ENCODE measurements at regions not wholly inside any gene's neighbourhood (a gene's known extent, or its start where the extent isn't known, plus 50 kb on each side); places are given as distances from the start of the nearest gene placed in this dataset.

DNA sequence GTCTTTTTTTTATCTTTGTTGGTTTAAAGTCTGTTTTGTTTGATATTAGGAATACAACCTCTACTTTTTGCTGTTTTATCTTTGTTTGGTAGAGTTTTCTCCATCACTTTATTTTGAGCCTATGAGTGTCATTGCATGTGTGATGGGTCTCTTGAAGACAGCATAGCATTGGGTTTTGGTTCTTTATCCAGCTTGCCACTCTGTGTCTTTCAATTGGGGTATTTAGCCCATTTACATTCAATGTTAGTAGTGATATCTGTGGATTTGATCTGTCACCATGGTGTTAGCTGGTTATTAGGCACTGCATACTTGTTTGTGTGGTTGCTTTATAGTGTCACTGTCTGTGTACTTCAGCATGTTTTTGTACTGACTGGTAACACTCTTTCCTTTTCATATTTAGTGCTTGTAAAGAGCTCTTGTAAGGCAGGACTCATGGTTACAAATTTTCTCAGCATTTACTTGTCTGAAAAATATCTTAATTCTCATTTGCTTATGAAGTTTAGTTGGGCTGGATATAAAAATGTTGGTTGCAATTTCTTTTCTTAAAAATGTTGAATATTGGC is 845.5 kb downstream of the TLE4 start:
- no peak overlapping the region for H3K27ac ChIP-seq (replicated peaks; ENCODE audit: low read length)
- H3K36me3 ChIP-seq (replicated peaks in 1 of 2; ENCODE audit: control insufficient read depth in 2 of 2, insufficient read depth in 2 of 2, low read length in 2 of 2) = no peaks in the 10 kb centered on the region
- no peaks in the 10 kb centered on the region for H3K4me1 ChIP-seq (ENCODE audit: control insufficient read depth in 2 of 2, insufficient read depth in 1 of 2, low read depth in 1 of 2, low read length in 2 of 2)
- no peak overlapping the region for H4K8ac ChIP-seq (ENCODE audit: low read depth, low read length)
- H2AFZ ChIP-seq (ENCODE audit: low read length) = no peak overlapping the region
- no peak overlapping the region for H3K23ac ChIP-seq (ENCODE audit: low read depth, low read length, poor library complexity)
- no peak overlapping the region for H3K4me2 ChIP-seq (ENCODE audit: insufficient read depth, low read length, poor library complexity, severe bottlenecking)
- DNase-seq (ENCODE audit: low spot score) = no peak
- H3K9me3 ChIP-seq (replicated peaks in 1 of 2; ENCODE audit: control insufficient read depth in 2 of 2, insufficient read depth in 1 of 2, low read depth in 1 of 2, low read length in 2 of 2) = peaks cover 5 to 15% of the 10 kb centered on the region in 2 donors
- H4K91ac ChIP-seq (ENCODE audit: low read depth, low read length, poor library complexity) = no peak overlapping the region
- no peak overlapping the region for H3K4me3 ChIP-seq (ENCODE audit: low read length in 2 of 2)
- H2BK5ac ChIP-seq (ENCODE audit: low read length) = no peak overlapping the region
- no peak overlapping the region for H2BK12ac ChIP-seq (ENCODE audit: low read length)
- H3K27me3 ChIP-seq (ENCODE audit: control insufficient read depth in 3 of 3, insufficient read depth in 3 of 3, low read depth in 1 of 3, low read length in 3 of 3) = peaks cover 0 to 9% (median 0%) of the 10 kb centered on the region in 3 experiments
- no peak overlapping the region for H3K14ac ChIP-seq (ENCODE audit: low read length)
- no peak overlapping the region for H2AK5ac ChIP-seq (ENCODE audit: low read depth, low read length)
- H2BK120ac ChIP-seq (ENCODE audit: low read depth, low read length) = no peak overlapping the region
- no peak overlapping the region for H3K18ac ChIP-seq (ENCODE audit: low read length)
- H2BK15ac ChIP-seq (ENCODE audit: low read length) = no peak overlapping the region
- no peaks in the 10 kb centered on the region for H3K79me1 ChIP-seq (ENCODE audit: low read depth, low read length)
- H3K4ac ChIP-seq (ENCODE audit: low read length) = no peak overlapping the region
- H3K9ac ChIP-seq (ENCODE audit: low read depth, low read length, poor library complexity) = no peak overlapping the region

DNA sequence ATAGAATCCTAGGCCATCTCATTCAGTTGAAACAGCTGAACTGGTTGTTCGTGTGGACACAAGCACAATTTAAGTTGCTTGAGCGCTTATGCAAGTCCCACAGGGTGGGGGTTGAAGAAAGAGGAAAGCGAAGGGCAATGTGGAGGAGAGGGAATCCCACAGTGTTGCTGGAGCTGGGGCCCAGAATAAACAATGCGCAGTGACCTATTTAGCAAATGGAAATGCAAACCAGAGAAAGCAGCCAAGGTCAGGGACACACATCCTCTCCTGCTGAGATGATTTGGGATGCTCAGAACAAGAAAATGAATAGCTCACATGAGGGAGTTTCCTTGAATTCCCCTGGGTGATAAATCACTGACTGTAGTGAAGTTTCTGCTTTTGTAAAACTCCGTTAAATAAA is 838.3 kb downstream of the TLE4 start:
- DNase-seq (ENCODE audit: low spot score) = no peak
- Histone ChIP-seq H2BK120ac (ENCODE audit: low read depth, low read length) (no peak overlapping the region), H3K79me1 (ENCODE audit: low read depth, low read length) (no peaks in the 10 kb centered on the region), H4K91ac (ENCODE audit: low read depth, low read length, poor library complexity) (no peak overlapping the region), H3K14ac (ENCODE audit: low read length) (no peak overlapping the region), H3K27ac (replicated peaks; ENCODE audit: low read length) (no peak overlapping the region), H3K4me3 (ENCODE audit: low read length in 2 of 2) (no peak overlapping the region), H2BK5ac (ENCODE audit: low read length) (no peak overlapping the region), H3K4ac (ENCODE audit: low read length) (no peak overlapping the region), H2AFZ (ENCODE audit: low read length) (no peak overlapping the region), H3K4me1 (ENCODE audit: control insufficient read depth in 2 of 2, insufficient read depth in 1 of 2, low read depth in 1 of 2, low read length in 2 of 2) (peaks cover 3 to 31% of the 10 kb centered on the region in 2 donors), H3K9me3 (replicated peaks in 1 of 2; ENCODE audit: control insufficient read depth in 2 of 2, insufficient read depth in 1 of 2, low read depth in 1 of 2, low read length in 2 of 2) (peaks cover 0 to 16% of the 10 kb centered on the region in 2 donors), H3K36me3 (replicated peaks in 1 of 2; ENCODE audit: control insufficient read depth in 2 of 2, insufficient read depth in 2 of 2, low read length in 2 of 2) (no peaks in the 10 kb centered on the region), H3K4me2 (ENCODE audit: insufficient read depth, low read length, poor library complexity, severe bottlenecking) (no peak overlapping the region), H3K23ac (ENCODE audit: low read depth, low read length, poor library complexity) (no peak overlapping the region), H4K8ac (ENCODE audit: low read depth, low read length) (no peak overlapping the region), H2BK15ac (ENCODE audit: low read length) (no peak overlapping the region), H3K18ac (ENCODE audit: low read length) (no peak overlapping the region), H2BK12ac (ENCODE audit: low read length) (no peak overlapping the region), H2AK5ac (ENCODE audit: low read depth, low read length) (no peak overlapping the region), H3K27me3 (ENCODE audit: control insufficient read depth in 3 of 3, insufficient read depth in 3 of 3, low read depth in 1 of 3, low read length in 3 of 3) (peaks cover 0 to 12% (median 0%) of the 10 kb centered on the region in 3 experiments), H3K9ac (ENCODE audit: low read depth, low read length, poor library complexity) (no peak overlapping the region)
- no CpG with 5 or more reads among the region's 5 CpGs for WGBS, 2 donors (ENCODE audit: extremely low coverage in 2 of 2, insufficient read length in 2 of 2, insufficient replicate concordance in 1 of 2)

DNA sequence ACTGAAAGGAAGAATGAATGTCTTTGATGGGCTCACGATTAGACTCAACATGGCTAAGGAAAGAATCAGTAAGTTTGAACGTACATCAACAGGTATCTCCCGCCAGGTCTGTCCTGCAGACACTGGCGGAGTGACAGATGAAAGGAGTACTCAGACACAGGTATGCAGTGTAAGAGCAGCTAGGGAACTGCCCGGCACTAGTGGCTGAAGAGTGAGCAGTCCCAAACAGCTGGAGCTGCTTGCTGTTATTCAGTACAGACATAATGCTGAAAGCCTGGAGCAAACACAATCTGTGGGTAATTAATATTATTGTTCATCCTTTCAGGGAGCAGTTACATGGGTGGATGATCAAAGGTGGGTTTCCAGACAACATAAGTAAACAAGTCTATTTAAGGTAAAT is 835.5 kb downstream of the TLE4 start:
- DNase-seq (ENCODE audit: low spot score) = no peak
- WGBS, 2 donors (ENCODE audit: extremely low coverage in 2 of 2, insufficient read length in 2 of 2, insufficient replicate concordance in 1 of 2) = no CpG with 5 or more reads among the region's 5 CpGs
- no peak overlapping the region for H4K91ac ChIP-seq (ENCODE audit: low read depth, low read length, poor library complexity)
- no peak overlapping the region for H4K8ac ChIP-seq (ENCODE audit: low read depth, low read length)
- no peak overlapping the region for H3K4ac ChIP-seq (ENCODE audit: low read length)
- H2BK120ac ChIP-seq (ENCODE audit: low read depth, low read length) = no peak overlapping the region
- H3K23ac ChIP-seq (ENCODE audit: low read depth, low read length, poor library complexity) = no peak overlapping the region
- H3K27me3 ChIP-seq (ENCODE audit: control insufficient read depth in 3 of 3, insufficient read depth in 3 of 3, low read depth in 1 of 3, low read length in 3 of 3) = peaks cover 0 to 7% (median 0%) of the 10 kb centered on the region in 3 experiments
- H2AK5ac ChIP-seq (ENCODE audit: low read depth, low read length) = no peak overlapping the region
- peaks cover 3 to 31% of the 10 kb centered on the region in 2 donors for H3K4me1 ChIP-seq (ENCODE audit: control insufficient read depth in 2 of 2, insufficient read depth in 1 of 2, low read depth in 1 of 2, low read length in 2 of 2)
- H3K9ac ChIP-seq (ENCODE audit: low read depth, low read length, poor library complexity) = no peak overlapping the region
- no peak overlapping the region for H2BK5ac ChIP-seq (ENCODE audit: low read length)
- H3K27ac ChIP-seq (replicated peaks; ENCODE audit: low read length) = no peak overlapping the region
- no peak overlapping the region for H3K18ac ChIP-seq (ENCODE audit: low read length)
- no peak overlapping the region for H2AFZ ChIP-seq (ENCODE audit: low read length)
- H3K79me1 ChIP-seq (ENCODE audit: low read depth, low read length) = no peaks in the 10 kb centered on the region
- no peaks in the 10 kb centered on the region for H3K36me3 ChIP-seq (replicated peaks in 1 of 2; ENCODE audit: control insufficient read depth in 2 of 2, insufficient read depth in 2 of 2, low read length in 2 of 2)
- H3K4me2 ChIP-seq (ENCODE audit: insufficient read depth, low read length, poor library complexity, severe bottlenecking) = no peak overlapping the region
- peaks cover 0 to 16% of the 10 kb centered on the region in 2 donors for H3K9me3 ChIP-seq (replicated peaks in 1 of 2; ENCODE audit: control insufficient read depth in 2 of 2, insufficient read depth in 1 of 2, low read depth in 1 of 2, low read length in 2 of 2)
- no peak overlapping the region for H2BK12ac ChIP-seq (ENCODE audit: low read length)
- H2BK15ac ChIP-seq (ENCODE audit: low read length) = no peak overlapping the region
- no peak overlapping the region for H3K14ac ChIP-seq (ENCODE audit: low read length)
- H3K4me3 ChIP-seq (ENCODE audit: low read length in 2 of 2) = no peak overlapping the region

DNA sequence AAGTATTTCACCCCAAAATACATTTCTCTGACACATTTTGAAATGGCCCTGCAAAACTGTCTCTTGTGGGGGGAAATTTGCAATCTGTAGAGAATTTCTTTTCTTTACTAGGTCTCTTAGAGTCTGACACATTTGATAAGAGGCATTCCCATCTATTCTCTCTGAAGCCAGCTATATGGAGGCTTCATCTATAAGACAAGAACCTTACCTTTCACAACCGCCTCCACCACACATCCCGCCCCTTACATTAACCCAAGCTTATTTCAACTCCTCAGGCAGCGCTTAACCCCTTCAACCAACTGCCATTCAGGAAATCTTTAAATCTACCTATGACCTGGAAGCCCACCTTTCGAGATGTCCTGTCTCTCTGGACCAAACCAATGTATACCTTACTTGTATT is 829.5 kb downstream of the TLE4 start:
- Histone ChIP-seq H3K4me2 (ENCODE audit: insufficient read depth, low read length, poor library complexity, severe bottlenecking) (no peak overlapping the region), H3K27ac (replicated peaks; ENCODE audit: low read length) (no peak overlapping the region), H3K36me3 (replicated peaks in 1 of 2; ENCODE audit: control insufficient read depth in 2 of 2, insufficient read depth in 2 of 2, low read length in 2 of 2) (no peaks in the 10 kb centered on the region), H3K4ac (ENCODE audit: low read length) (no peak overlapping the region), H2BK5ac (ENCODE audit: low read length) (no peak overlapping the region), H3K79me1 (ENCODE audit: low read depth, low read length) (no peaks in the 10 kb centered on the region), H2BK12ac (ENCODE audit: low read length) (no peak overlapping the region), H2BK15ac (ENCODE audit: low read length) (no peak overlapping the region), H2BK120ac (ENCODE audit: low read depth, low read length) (no peak overlapping the region), H3K18ac (ENCODE audit: low read length) (no peak overlapping the region), H3K27me3 (ENCODE audit: control insufficient read depth in 3 of 3, insufficient read depth in 3 of 3, low read depth in 1 of 3, low read length in 3 of 3) (peaks cover 0 to 4% (median 0%) of the 10 kb centered on the region in 3 experiments), H3K9ac (ENCODE audit: low read depth, low read length, poor library complexity) (no peak overlapping the region), H4K91ac (ENCODE audit: low read depth, low read length, poor library complexity) (no peak overlapping the region), H3K14ac (ENCODE audit: low read length) (no peak overlapping the region), H2AFZ (ENCODE audit: low read length) (no peak overlapping the region), H2AK5ac (ENCODE audit: low read depth, low read length) (no peak overlapping the region), H3K4me3 (ENCODE audit: low read length in 2 of 2) (no peak overlapping the region), H3K4me1 (ENCODE audit: control insufficient read depth in 2 of 2, insufficient read depth in 1 of 2, low read depth in 1 of 2, low read length in 2 of 2) (peaks cover 0 to 13% of the 10 kb centered on the region in 2 donors), H4K8ac (ENCODE audit: low read depth, low read length) (no peak overlapping the region), H3K9me3 (replicated peaks in 1 of 2; ENCODE audit: control insufficient read depth in 2 of 2, insufficient read depth in 1 of 2, low read depth in 1 of 2, low read length in 2 of 2) (no peaks in the 10 kb centered on the region), H3K23ac (ENCODE audit: low read depth, low read length, poor library complexity) (no peak overlapping the region)
- no CpG with 5 or more reads among the region's 4 CpGs for WGBS, 2 donors (ENCODE audit: extremely low coverage in 2 of 2, insufficient read length in 2 of 2, insufficient replicate concordance in 1 of 2)
- no peak for DNase-seq (ENCODE audit: low spot score)
